ENCODE measurements at regions not wholly inside any gene's neighbourhood (a gene's known extent, or its start where the extent isn't known, plus 50 kb on each side); places are given as distances from the start of the nearest gene placed in this dataset.

- CTCF ChIA-PET, result interaction anchor here (0.8 kb wide), 1 partner anchor 11 kb away, joined by 3 read pairs; no protein-coding TSS in a partner anchor
- Mint-ChIP-seq H3K27ac (no peak overlapping the region), H3K4me3 (no peak overlapping the region), H3K9me3 (no peaks in the 10 kb centered on the region), H3K27me3 (no peaks in the 10 kb centered on the region), H3K4me1 (no peaks in the 10 kb centered on the region), H3K36me3 (ENCODE audit: low read depth) (no peaks in the 10 kb centered on the region)
- POLR2A ChIA-PET, result no interaction called here
- no peak for DNase-seq
Observed at GRCh38 chr15:87200149-87200548, 1056.4 kb downstream of the NTRK3 start.

GRCh38 chr15:87197981-87198380 lies 1058.6 kb downstream of the NTRK3 start:
- ChIA-PET POLR2A (no interaction called here), CTCF (interaction anchor here (0.6 kb wide), 1 partner anchor 20 kb away, joined by 5 read pairs; no protein-coding TSS in a partner anchor)
- no peaks in the 10 kb centered on the region for H3K4me1 Mint-ChIP-seq
- DNase-seq, result no peak
- H3K9me3 Mint-ChIP-seq, result no peaks in the 10 kb centered on the region
- no peaks in the 10 kb centered on the region for H3K36me3 Mint-ChIP-seq (ENCODE audit: low read depth)
- no peak overlapping the region for H3K4me3 Mint-ChIP-seq
- no peak overlapping the region for H3K27ac Mint-ChIP-seq
- no peaks in the 10 kb centered on the region for H3K27me3 Mint-ChIP-seq

GRCh38 chr15:87196498-87196897 lies 1060.0 kb downstream of the NTRK3 start:
- ChIA-PET CTCF (no interaction called here), POLR2A (no interaction called here)
- no peak for DNase-seq
- Mint-ChIP-seq H3K36me3 (ENCODE audit: low read depth) (no peaks in the 10 kb centered on the region), H3K9me3 (no peaks in the 10 kb centered on the region), H3K4me1 (no peaks in the 10 kb centered on the region), H3K27ac (no peak overlapping the region), H3K4me3 (no peak overlapping the region), H3K27me3 (no peaks in the 10 kb centered on the region)

- Mint-ChIP-seq H3K9me3 (no peaks in the 10 kb centered on the region), H3K27me3 (no peaks in the 10 kb centered on the region), H3K4me3 (no peak overlapping the region), H3K27ac (no peak overlapping the region), H3K36me3 (ENCODE audit: low read depth) (no peaks in the 10 kb centered on the region), H3K4me1 (no peaks in the 10 kb centered on the region)
- CTCF ChIA-PET, result no interaction called here
- no peak for DNase-seq
- POLR2A ChIA-PET, result no interaction called here
Observed at GRCh38 chr15:87193481-87193880, 1063.1 kb downstream of the NTRK3 start.

GRCh38 chr15:87167706-87168105 lies 1088.0 kb downstream of the AGBL1 start:
- Mint-ChIP-seq H3K4me1 (no peaks in the 10 kb centered on the region), H3K27me3 (no peaks in the 10 kb centered on the region), H3K27ac (no peak overlapping the region), H3K4me3 (no peak overlapping the region), H3K36me3 (ENCODE audit: low read depth) (no peaks in the 10 kb centered on the region), H3K9me3 (peaks cover 7% of the 10 kb centered on the region)
- ChIA-PET POLR2A (no interaction called here), CTCF (no interaction called here)
- no peak for DNase-seq

GRCh38 chr15:87167055-87167454 lies 1087.4 kb downstream of the AGBL1 start:
- H3K4me3 Mint-ChIP-seq, result no peak overlapping the region
- no peaks in the 10 kb centered on the region for H3K27me3 Mint-ChIP-seq
- ChIA-PET CTCF (no interaction called here), POLR2A (no interaction called here)
- peaks cover 7% of the 10 kb centered on the region for H3K9me3 Mint-ChIP-seq
- no peaks in the 10 kb centered on the region for H3K4me1 Mint-ChIP-seq
- no peaks in the 10 kb centered on the region for H3K36me3 Mint-ChIP-seq (ENCODE audit: low read depth)
- DNase-seq, result no peak
- H3K27ac Mint-ChIP-seq, result no peak overlapping the region

- Mint-ChIP-seq H3K9me3 (peaks cover 6% of the 10 kb centered on the region), H3K27me3 (no peaks in the 10 kb centered on the region), H3K4me3 (no peak overlapping the region), H3K27ac (no peak overlapping the region), H3K4me1 (no peaks in the 10 kb centered on the region), H3K36me3 (ENCODE audit: low read depth) (no peaks in the 10 kb centered on the region)
- ChIA-PET POLR2A (no interaction called here), CTCF (no interaction called here)
- no peak for DNase-seq
Observed at GRCh38 chr15:87155771-87156170, 1076.1 kb downstream of the AGBL1 start.

GRCh38 chr15:87154761-87155160 lies 1075.1 kb downstream of the AGBL1 start:
- ChIA-PET POLR2A (no interaction called here), CTCF (no interaction called here)
- Mint-ChIP-seq H3K27me3 (no peaks in the 10 kb centered on the region), H3K4me3 (no peak overlapping the region), H3K9me3 (peaks cover 5% of the 10 kb centered on the region), H3K27ac (no peak overlapping the region), H3K36me3 (ENCODE audit: low read depth) (no peaks in the 10 kb centered on the region), H3K4me1 (no peaks in the 10 kb centered on the region)
- DNase-seq, result no peak

GRCh38 chr15:87151202-87151748 lies 1071.6 kb downstream of the AGBL1 start:
- no peaks in the 10 kb centered on the region for H3K27me3 Mint-ChIP-seq

GRCh38 chr15:87145696-87146095 lies 1066.0 kb downstream of the AGBL1 start:
- no peak overlapping the region for H3K4me3 Mint-ChIP-seq
- peaks cover 6% of the 10 kb centered on the region for H3K9me3 Mint-ChIP-seq
- H3K27ac Mint-ChIP-seq, result no peak overlapping the region
- no peaks in the 10 kb centered on the region for H3K36me3 Mint-ChIP-seq (ENCODE audit: low read depth)
- H3K4me1 Mint-ChIP-seq, result no peaks in the 10 kb centered on the region
- CTCF ChIA-PET, result no interaction called here
- POLR2A ChIA-PET, result no interaction called here
- no peaks in the 10 kb centered on the region for H3K27me3 Mint-ChIP-seq
- DNase-seq, result no peak

More at GRCh38 chr15:87151202-87151748, 1071.6 kb downstream of the AGBL1 start:
- no peak overlapping the region for H3K4me3 Mint-ChIP-seq
- no peaks in the 10 kb centered on the region for H3K4me1 Mint-ChIP-seq
- no peaks in the 10 kb centered on the region for H3K9me3 Mint-ChIP-seq
- H3K27ac Mint-ChIP-seq, result no peak overlapping the region
- DNase-seq, result no peak
- no peaks in the 10 kb centered on the region for H3K36me3 Mint-ChIP-seq (ENCODE audit: low read depth)
- CTCF ChIA-PET, result interaction anchor here (0.5 kb wide), 1 partner anchor 13 kb away, joined by 7 read pairs; no protein-coding TSS in a partner anchor
- POLR2A ChIA-PET, result no interaction called here

- Mint-ChIP-seq H3K27ac (no peak overlapping the region), H3K9me3 (peaks cover 8% of the 10 kb centered on the region), H3K4me3 (no peak overlapping the region), H3K36me3 (ENCODE audit: low read depth) (no peaks in the 10 kb centered on the region), H3K27me3 (no peaks in the 10 kb centered on the region), H3K4me1 (no peaks in the 10 kb centered on the region)
- ChIA-PET POLR2A (no interaction called here), CTCF (no interaction called here)
- no peak for DNase-seq
Observed at GRCh38 chr15:87144775-87145174, 1065.1 kb downstream of the AGBL1 start.

- Mint-ChIP-seq H3K4me1 (no peaks in the 10 kb centered on the region), H3K36me3 (ENCODE audit: low read depth) (no peaks in the 10 kb centered on the region), H3K27ac (no peak overlapping the region), H3K27me3 (no peaks in the 10 kb centered on the region), H3K9me3 (peaks cover 8% of the 10 kb centered on the region), H3K4me3 (no peak overlapping the region)
- ChIA-PET CTCF (no interaction called here), POLR2A (no interaction called here)
- no peak for DNase-seq
Observed at GRCh38 chr15:87142096-87142495, 1062.4 kb downstream of the AGBL1 start.

- CTCF ChIA-PET, result no interaction called here
- DNase-seq, result no peak
- Mint-ChIP-seq H3K27ac (no peak overlapping the region), H3K4me3 (no peak overlapping the region), H3K36me3 (ENCODE audit: low read depth) (no peaks in the 10 kb centered on the region), H3K9me3 (no peaks in the 10 kb centered on the region), H3K4me1 (no peaks in the 10 kb centered on the region), H3K27me3 (no peaks in the 10 kb centered on the region)
- POLR2A ChIA-PET, result no interaction called here
Observed at GRCh38 chr15:87135109-87135508, 1055.4 kb downstream of the AGBL1 start.

GRCh38 chr15:87133704-87134103 lies 1054.0 kb downstream of the AGBL1 start:
- DNase-seq, result no peak
- Mint-ChIP-seq H3K4me1 (no peaks in the 10 kb centered on the region), H3K4me3 (no peak overlapping the region), H3K9me3 (no peaks in the 10 kb centered on the region), H3K27ac (no peak overlapping the region), H3K36me3 (ENCODE audit: low read depth) (no peaks in the 10 kb centered on the region), H3K27me3 (no peaks in the 10 kb centered on the region)
- ChIA-PET POLR2A (no interaction called here), CTCF (no interaction called here)
